ENCODE measurements at regions not wholly inside any gene's neighbourhood (a gene's known extent, or its start where the extent isn't known, plus 50 kb on each side); places are given as distances from the start of the nearest gene placed in this dataset.

DNA sequence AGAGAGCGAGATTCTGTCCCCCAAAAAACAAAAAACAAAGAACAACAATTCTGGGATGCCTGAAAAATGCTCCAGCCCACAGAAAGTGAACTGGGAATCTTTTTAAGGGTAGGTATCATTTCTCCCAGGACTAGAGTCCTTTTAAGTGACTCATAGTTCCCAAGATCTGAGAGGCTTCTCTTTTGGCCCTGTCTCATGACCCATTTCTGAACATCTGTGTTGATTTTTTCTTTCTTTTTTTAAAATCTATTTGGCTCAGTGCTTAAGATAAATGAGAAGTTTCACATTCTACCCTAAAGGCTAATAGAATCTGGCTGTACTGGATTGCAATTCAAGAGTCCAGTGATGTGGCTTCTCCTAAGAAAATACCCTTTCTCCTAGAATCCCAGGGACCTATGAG, 217.6 kb upstream of the FOXQ1 start:
- H3K4me3 ChIP-seq (ENCODE audit: low read length) = no peak overlapping the region
- TF ChIP-seq, protein P1, sequence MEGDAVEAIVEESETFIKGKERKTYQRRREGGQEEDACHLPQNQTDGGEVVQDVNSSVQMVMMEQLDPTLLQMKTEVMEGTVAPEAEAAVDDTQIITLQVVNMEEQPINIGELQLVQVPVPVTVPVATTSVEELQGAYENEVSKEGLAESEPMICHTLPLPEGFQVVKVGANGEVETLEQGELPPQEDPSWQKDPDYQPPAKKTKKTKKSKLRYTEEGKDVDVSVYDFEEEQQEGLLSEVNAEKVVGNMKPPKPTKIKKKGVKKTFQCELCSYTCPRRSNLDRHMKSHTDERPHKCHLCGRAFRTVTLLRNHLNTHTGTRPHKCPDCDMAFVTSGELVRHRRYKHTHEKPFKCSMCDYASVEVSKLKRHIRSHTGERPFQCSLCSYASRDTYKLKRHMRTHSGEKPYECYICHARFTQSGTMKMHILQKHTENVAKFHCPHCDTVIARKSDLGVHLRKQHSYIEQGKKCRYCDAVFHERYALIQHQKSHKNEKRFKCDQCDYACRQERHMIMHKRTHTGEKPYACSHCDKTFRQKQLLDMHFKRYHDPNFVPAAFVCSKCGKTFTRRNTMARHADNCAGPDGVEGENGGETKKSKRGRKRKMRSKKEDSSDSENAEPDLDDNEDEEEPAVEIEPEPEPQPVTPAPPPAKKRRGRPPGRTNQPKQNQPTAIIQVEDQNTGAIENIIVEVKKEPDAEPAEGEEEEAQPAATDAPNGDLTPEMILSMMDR (IDR thresholded peaks at IDR 0.05; ENCODE audit: insufficient read depth, low read depth, low read length, missing control alignments) = no peak
- DNase-seq (ENCODE audit: low read depth) = peak; percentile 15

DNA sequence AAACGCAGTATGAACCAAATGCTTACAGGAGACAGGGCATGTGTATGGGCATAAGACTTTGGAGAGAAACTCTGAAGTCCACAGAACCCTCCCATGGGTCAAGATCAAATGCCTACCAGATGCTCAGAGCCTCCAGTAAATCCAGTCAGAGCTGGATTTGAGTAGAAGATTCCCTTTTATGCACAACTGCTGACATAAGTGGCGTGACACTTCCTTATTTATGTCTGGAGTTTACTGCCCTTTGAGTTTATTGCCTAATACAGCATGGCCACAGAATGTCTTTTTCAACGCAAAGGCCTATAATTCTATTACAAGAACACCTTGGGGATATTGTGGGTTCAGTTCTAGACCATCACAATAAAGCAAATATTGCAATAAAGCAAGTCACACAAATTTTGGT, 220.0 kb upstream of the FOXQ1 start:
- DNase-seq (ENCODE audit: low read depth) = no peak
- TF ChIP-seq, protein P1 (IDR thresholded peaks at IDR 0.05; ENCODE audit: insufficient read depth, low read depth, low read length, missing control alignments) = no peak
- H3K4me3 ChIP-seq (ENCODE audit: low read length) = no peak overlapping the region

DNA sequence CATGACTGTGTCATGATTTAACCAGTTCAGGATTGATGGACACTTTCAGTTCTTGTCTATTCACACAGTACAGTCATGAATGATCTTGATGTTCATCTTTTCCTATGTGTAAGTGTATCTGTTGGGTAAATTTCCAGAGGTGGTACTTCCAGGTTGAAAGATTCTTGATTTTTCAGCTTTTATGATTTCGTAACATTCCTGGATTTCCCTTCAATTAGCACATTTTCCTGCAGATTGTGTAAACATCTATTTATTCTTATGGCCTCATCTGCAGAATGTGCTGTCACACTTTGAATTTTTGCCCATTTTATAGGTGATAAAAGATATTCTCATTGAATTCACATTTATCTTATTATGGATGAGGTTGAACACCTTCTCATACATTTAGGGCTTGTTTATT, 222.0 kb upstream of the FOXQ1 start:
- H3K4me3 ChIP-seq (ENCODE audit: low read length) = no peak overlapping the region
- TF ChIP-seq, protein P1 (IDR thresholded peaks at IDR 0.05; ENCODE audit: insufficient read depth, low read depth, low read length, missing control alignments) = no peak
- no peak for DNase-seq (ENCODE audit: low read depth)

DNA sequence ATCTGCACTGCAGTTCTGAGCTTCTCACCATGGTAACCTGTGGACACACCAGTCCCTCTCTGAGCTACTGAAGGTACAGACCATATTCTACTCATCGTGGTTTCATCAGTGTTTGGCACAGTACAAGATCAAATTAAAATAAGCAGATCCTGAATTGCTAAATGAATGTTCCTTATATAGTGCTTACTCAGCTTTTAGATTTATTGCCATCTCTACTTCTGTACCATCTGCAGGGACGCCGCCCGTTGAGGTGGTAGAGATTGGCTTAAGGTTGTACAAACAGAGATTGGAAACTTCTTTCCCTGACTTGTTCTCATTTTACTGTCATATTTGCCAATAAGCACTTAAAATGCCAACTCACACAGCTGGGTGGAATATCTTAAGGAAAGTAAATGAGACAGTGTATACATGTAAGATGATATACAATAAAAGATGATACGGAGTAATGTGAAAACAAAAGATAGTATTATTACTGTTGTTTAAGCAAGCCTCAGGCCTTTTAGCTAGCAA, 223.4 kb upstream of the FOXQ1 start:
- TF ChIP-seq, protein P1 (IDR thresholded peaks at IDR 0.05; ENCODE audit: insufficient read depth, low read depth, low read length, missing control alignments) = no peak
- H3K4me3 ChIP-seq (ENCODE audit: low read length) = no peak overlapping the region
- no peak for DNase-seq (ENCODE audit: low read depth)

DNA sequence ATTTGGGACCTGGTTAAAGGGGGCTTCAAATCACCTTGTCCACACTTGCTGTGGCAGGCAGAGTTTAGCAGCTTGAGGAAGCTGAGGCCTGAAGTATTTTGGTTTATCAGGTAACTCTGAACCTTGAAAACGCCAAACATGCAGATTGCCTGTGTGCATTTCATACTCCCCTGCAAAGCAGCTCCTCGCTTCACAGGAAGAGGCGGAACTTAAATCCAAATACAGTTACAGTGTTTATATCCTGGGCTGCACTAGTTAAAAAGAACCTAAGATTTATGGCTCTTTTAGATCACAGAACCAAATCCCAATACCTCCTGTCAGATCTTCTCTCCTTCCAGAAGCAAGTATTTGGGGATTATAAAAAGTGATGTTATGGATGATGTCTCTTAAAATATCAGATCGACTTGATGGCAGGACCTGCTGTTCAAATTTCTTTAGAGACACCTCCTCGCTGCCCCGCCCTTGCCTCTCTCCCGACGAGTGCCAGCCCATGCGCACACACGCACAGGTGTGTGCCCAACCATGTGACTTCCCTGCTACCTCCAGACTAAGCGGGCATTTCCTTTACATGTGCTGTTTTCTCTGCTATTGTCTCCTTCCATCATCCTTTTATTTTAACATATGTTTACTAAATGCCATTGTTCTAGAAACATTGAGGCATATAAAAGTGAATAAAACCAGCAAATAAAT, 224.6 kb upstream of the FOXQ1 start:
- TF ChIP-seq, protein P1 (IDR thresholded peaks at IDR 0.05; ENCODE audit: insufficient read depth, low read depth, low read length, missing control alignments) = no peak
- no peak for DNase-seq (ENCODE audit: low read depth)
- no peak overlapping the region for H3K4me3 ChIP-seq (ENCODE audit: low read length)

DNA sequence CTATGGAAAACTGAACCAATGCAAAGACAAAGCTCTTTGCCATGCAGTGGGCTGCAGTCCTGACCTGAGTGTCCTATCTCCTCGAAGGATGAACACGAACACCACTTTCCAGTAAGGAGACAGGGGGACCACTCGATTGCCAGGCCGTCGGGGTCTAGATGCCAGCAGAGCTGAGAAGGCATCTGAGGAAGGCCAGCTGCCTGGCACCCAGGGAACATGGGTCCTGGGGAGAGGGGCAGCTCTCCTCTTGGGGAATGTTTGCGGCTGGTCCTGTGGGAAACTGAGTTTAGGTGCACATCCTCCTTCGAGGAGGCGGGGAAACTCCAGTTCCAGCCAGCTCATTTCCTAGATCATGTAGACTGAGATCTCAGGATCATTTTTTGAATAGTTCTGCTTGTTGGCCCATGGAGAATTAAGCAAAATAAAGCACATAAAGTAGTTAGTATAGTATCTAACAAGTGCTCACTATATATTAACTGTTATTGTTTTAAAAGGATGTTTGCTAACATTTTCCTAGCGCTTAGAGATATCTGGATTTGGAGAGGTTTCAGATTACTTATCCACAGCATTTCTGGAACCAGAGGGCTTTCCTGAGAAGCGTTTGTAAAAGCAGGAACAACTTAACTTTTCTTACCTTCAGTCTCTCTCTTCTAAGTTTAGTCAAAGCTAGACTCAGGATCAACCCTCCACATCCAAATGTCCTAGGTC, 225.3 kb upstream of the FOXQ1 start:
- no peak overlapping the region for H3K4me3 ChIP-seq (ENCODE audit: low read length)
- DNase-seq (ENCODE audit: low read depth) = no peak
- TF ChIP-seq, protein P1 (IDR thresholded peaks at IDR 0.05; ENCODE audit: insufficient read depth, low read depth, low read length, missing control alignments) = no peak
